GM13976 (cell line): ENCODE measurements at regions not wholly inside any gene's neighbourhood (a gene's known extent, or its start where the extent isn't known, plus 50 kb on each side); places are given as distances from the start of the nearest gene placed in this dataset.
A peak's percentile ranks its signal among the peaks of the same experiment; 100 is the strongest.
"Not testable (repeated sequence)": the region's sequence is repeated elsewhere in the genome, so short reads cannot be mapped to it uniquely, and the experiment has no call there.

Experiments
- DNase-seq: peaks from one replicate; pipeline ENCODE4 v3.0.0; 2012; ENCODE audit warnings: low spot score
- CTCF ChIP-seq: IDR thresholded peaks from 2 replicates; pipeline ENCODE4 v1.5.1; 2012; ENCODE audit warnings: borderline replicate concordance, mild to moderate bottlenecking; ENCODE audit not compliant: insufficient read depth; ENCODE audit errors: extremely low read depth, missing control alignments, control extremely low read depth
- in situ Hi-C: fragments of 300-500 bp; cut with MboI; formaldehyde crosslinking; loops from one replicate; pipeline ENCODE4 v1.12.0; 2022; ENCODE audit warnings: low sequenced_read_pairs, mixed read lengths, inconsistent platforms; ENCODE audit not compliant: unreplicated experiment

GRCh38 chr7:142482891-142483658 lies 225.2 kb upstream of the PRSS58 start:
- TF ChIP-seq CTCF, result peak; percentile 77
- in situ Hi-C loops, result no loop called here
- DNase-seq, result peak; percentile 40

GRCh38 chr7:142481548-142481947 lies 223.7 kb upstream of the PRSS58 start:
- DNase-seq, result no peak
- TF ChIP-seq CTCF, result no peak
- in situ Hi-C loops, result no loop called here

- peak; percentile 35 for DNase-seq
- peak; percentile 64 for TF ChIP-seq CTCF
- in situ Hi-C loops, result no loop called here
These were observed 220.8 kb upstream of the PRSS58 start for GRCh38 chr7:142478479-142479220.

GRCh38 chr7:142477801-142478200 lies 219.9 kb upstream of the PRSS58 start:
- DNase-seq, in situ Hi-C loops: not testable (repeated sequence)

GRCh38 chr7:142477079-142477651 lies 219.3 kb upstream of the PRSS58 start:
- in situ Hi-C loops, result no loop called here
- no peak for TF ChIP-seq CTCF
- no peak for DNase-seq

- in situ Hi-C loops, result no loop called here
- TF ChIP-seq CTCF, result no peak
- no peak for DNase-seq
These were observed 218.2 kb upstream of the PRSS58 start for GRCh38 chr7:142476077-142476476.

GRCh38 chr7:142471820-142472219 lies 214.0 kb upstream of the PRSS58 start:
- no peak for TF ChIP-seq CTCF
- DNase-seq, result no peak
- in situ Hi-C loops, result no loop called here
